ENCODE measurements at regions not wholly inside any gene's neighbourhood (a gene's known extent, or its start where the extent isn't known, plus 50 kb on each side); places are given as distances from the start of the nearest gene placed in this dataset.

GRCh38 chr1:177690996-177691395 lies 278.9 kb downstream of the SEC16B start:
- Histone ChIP-seq H3K27ac (ENCODE audit: low read depth, low read length) (no peak overlapping the region), H3K27me3 (ENCODE audit: control insufficient read depth, low read length) (no peaks in the 10 kb centered on the region), H3K4me3 (ENCODE audit: low read length) (no peak overlapping the region), H3F3A (ENCODE audit: control insufficient read depth, insufficient read depth) (no peaks in the 10 kb centered on the region), H3K79me2 (ENCODE audit: control insufficient read depth, low read length) (no peaks in the 10 kb centered on the region), H3K9me3 (ENCODE audit: control insufficient read depth, insufficient read depth, low read length) (no peaks in the 10 kb centered on the region), H3K4me1 (ENCODE audit: control insufficient read depth, low read length) (no peaks in the 10 kb centered on the region), H3K4me2 (ENCODE audit: low read length) (no peak overlapping the region), H3K9me2 (replicated peaks; ENCODE audit: control insufficient read depth, low read length) (no peaks in the 10 kb centered on the region), H3K36me3 (ENCODE audit: control insufficient read depth, low read length) (no peaks in the 10 kb centered on the region), H4K20me1 (ENCODE audit: control insufficient read depth, insufficient read depth, low read depth, low read length) (no peaks in the 10 kb centered on the region)
- TF ChIP-seq EZH2phosphoT487 (IDR thresholded peaks at IDR 0.05; ENCODE audit: borderline replicate concordance, low read length): no peak
- TF ChIP-seq, protein P1, sequence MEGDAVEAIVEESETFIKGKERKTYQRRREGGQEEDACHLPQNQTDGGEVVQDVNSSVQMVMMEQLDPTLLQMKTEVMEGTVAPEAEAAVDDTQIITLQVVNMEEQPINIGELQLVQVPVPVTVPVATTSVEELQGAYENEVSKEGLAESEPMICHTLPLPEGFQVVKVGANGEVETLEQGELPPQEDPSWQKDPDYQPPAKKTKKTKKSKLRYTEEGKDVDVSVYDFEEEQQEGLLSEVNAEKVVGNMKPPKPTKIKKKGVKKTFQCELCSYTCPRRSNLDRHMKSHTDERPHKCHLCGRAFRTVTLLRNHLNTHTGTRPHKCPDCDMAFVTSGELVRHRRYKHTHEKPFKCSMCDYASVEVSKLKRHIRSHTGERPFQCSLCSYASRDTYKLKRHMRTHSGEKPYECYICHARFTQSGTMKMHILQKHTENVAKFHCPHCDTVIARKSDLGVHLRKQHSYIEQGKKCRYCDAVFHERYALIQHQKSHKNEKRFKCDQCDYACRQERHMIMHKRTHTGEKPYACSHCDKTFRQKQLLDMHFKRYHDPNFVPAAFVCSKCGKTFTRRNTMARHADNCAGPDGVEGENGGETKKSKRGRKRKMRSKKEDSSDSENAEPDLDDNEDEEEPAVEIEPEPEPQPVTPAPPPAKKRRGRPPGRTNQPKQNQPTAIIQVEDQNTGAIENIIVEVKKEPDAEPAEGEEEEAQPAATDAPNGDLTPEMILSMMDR (IDR thresholded peaks at IDR 0.05; ENCODE audit: low read depth, low read length, poor library complexity, severe bottlenecking): no peak

DNA sequence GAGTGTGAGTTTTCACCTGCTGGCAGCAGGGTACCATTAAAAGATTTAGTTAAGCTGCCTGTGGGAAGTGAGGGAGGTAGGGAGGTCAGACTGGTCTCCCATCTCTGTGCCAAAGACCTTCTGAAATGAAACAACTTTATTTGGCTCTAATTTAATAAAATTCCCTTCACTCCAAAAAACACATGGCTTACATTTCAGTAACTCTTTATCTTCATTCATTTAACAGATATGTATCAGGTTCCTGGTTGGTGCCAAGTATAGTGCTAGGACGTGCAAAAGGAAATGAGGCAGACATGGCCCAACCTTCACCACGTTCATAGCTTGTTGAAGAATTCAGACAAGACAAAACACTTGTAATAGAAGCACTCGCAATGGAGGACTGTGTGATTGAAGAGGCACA lies 282.3 kb downstream of the SEC16B start:
- no peak overlapping the region for H3K4me2 ChIP-seq (ENCODE audit: low read length)
- no peaks in the 10 kb centered on the region for H3K79me2 ChIP-seq (ENCODE audit: control insufficient read depth, low read length)
- no peaks in the 10 kb centered on the region for H4K20me1 ChIP-seq (ENCODE audit: control insufficient read depth, insufficient read depth, low read depth, low read length)
- no peaks in the 10 kb centered on the region for H3K27me3 ChIP-seq (ENCODE audit: control insufficient read depth, low read length)
- TF ChIP-seq, protein P1 (IDR thresholded peaks at IDR 0.05; ENCODE audit: low read depth, low read length, poor library complexity, severe bottlenecking): no peak
- TF ChIP-seq EZH2phosphoT487 (IDR thresholded peaks at IDR 0.05; ENCODE audit: borderline replicate concordance, low read length): no peak
- no peaks in the 10 kb centered on the region for H3K4me1 ChIP-seq (ENCODE audit: control insufficient read depth, low read length)
- no peaks in the 10 kb centered on the region for H3K9me3 ChIP-seq (ENCODE audit: control insufficient read depth, insufficient read depth, low read length)
- no peaks in the 10 kb centered on the region for H3F3A ChIP-seq (ENCODE audit: control insufficient read depth, insufficient read depth)
- H3K4me3 ChIP-seq (ENCODE audit: low read length): no peak overlapping the region
- H3K9me2 ChIP-seq (replicated peaks; ENCODE audit: control insufficient read depth, low read length): no peaks in the 10 kb centered on the region
- no peak overlapping the region for H3K27ac ChIP-seq (ENCODE audit: low read depth, low read length)
- H3K36me3 ChIP-seq (ENCODE audit: control insufficient read depth, low read length): no peaks in the 10 kb centered on the region

GRCh38 chr1:177686933-177687332 lies 282.9 kb downstream of the SEC16B start:
- no peaks in the 10 kb centered on the region for H3K9me2 ChIP-seq (replicated peaks; ENCODE audit: control insufficient read depth, low read length)
- H3K9me3 ChIP-seq (ENCODE audit: control insufficient read depth, insufficient read depth, low read length): no peaks in the 10 kb centered on the region
- H3K27me3 ChIP-seq (ENCODE audit: control insufficient read depth, low read length): no peaks in the 10 kb centered on the region
- H3K4me2 ChIP-seq (ENCODE audit: low read length): no peak overlapping the region
- no peaks in the 10 kb centered on the region for H3F3A ChIP-seq (ENCODE audit: control insufficient read depth, insufficient read depth)
- H4K20me1 ChIP-seq (ENCODE audit: control insufficient read depth, insufficient read depth, low read depth, low read length): no peaks in the 10 kb centered on the region
- H3K27ac ChIP-seq (ENCODE audit: low read depth, low read length): no peak overlapping the region
- no peaks in the 10 kb centered on the region for H3K4me1 ChIP-seq (ENCODE audit: control insufficient read depth, low read length)
- no peaks in the 10 kb centered on the region for H3K79me2 ChIP-seq (ENCODE audit: control insufficient read depth, low read length)
- no peak overlapping the region for H3K4me3 ChIP-seq (ENCODE audit: low read length)
- H3K36me3 ChIP-seq (ENCODE audit: control insufficient read depth, low read length): no peaks in the 10 kb centered on the region
- TF ChIP-seq, protein P1 (IDR thresholded peaks at IDR 0.05; ENCODE audit: low read depth, low read length, poor library complexity, severe bottlenecking): no peak
- TF ChIP-seq EZH2phosphoT487 (IDR thresholded peaks at IDR 0.05; ENCODE audit: borderline replicate concordance, low read length): no peak

DNA sequence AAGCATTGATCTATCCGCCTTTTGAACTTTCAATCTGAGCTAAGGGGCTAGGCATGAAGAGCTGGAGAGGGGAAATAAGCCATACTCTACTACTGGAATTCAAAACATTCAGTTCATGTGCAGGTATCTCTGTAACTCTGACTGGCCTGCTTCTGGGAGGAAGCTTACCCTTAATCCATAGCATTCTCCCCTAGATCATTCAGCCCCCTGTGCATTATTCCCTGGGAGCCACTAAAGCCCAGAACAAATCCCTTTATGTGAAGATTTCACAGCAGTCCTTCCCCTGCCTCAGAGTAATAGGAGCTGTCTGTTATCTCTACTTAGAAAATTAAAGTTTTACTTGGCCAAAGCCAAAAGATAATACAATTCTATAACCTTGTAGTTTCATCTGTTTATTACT lies 300.7 kb downstream of the SEC16B start:
- Histone ChIP-seq H3K79me2 (ENCODE audit: control insufficient read depth, low read length) (no peaks in the 10 kb centered on the region), H3K4me2 (ENCODE audit: low read length) (no peak overlapping the region), H3K36me3 (ENCODE audit: control insufficient read depth, low read length) (no peaks in the 10 kb centered on the region), H3K9me3 (ENCODE audit: control insufficient read depth, insufficient read depth, low read length) (no peaks in the 10 kb centered on the region), H3K4me1 (ENCODE audit: control insufficient read depth, low read length) (no peaks in the 10 kb centered on the region), H3K27ac (ENCODE audit: low read depth, low read length) (no peak overlapping the region), H3K4me3 (ENCODE audit: low read length) (no peak overlapping the region), H4K20me1 (ENCODE audit: control insufficient read depth, insufficient read depth, low read depth, low read length) (no peaks in the 10 kb centered on the region), H3F3A (ENCODE audit: control insufficient read depth, insufficient read depth) (no peaks in the 10 kb centered on the region), H3K9me2 (replicated peaks; ENCODE audit: control insufficient read depth, low read length) (no peaks in the 10 kb centered on the region), H3K27me3 (ENCODE audit: control insufficient read depth, low read length) (no peaks in the 10 kb centered on the region)
- TF ChIP-seq, protein P1 (IDR thresholded peaks at IDR 0.05; ENCODE audit: low read depth, low read length, poor library complexity, severe bottlenecking): no peak
- no peak for TF ChIP-seq EZH2phosphoT487 (IDR thresholded peaks at IDR 0.05; ENCODE audit: borderline replicate concordance, low read length)

All from DOHH2 (cell line).